Activated gamma-delta T cell treated with anti-CD3 and anti-CD28 coated beads, Interleukin-2, amount 50 U/mL, for 16 hours (primary cell): ENCODE measurements at regions not wholly inside any gene's neighbourhood (a gene's known extent, or its start where the extent isn't known, plus 50 kb on each side); places are given as distances from the start of the nearest gene placed in this dataset.

ENCODE experiments used
- DNase-seq: peaks from one replicate; pipeline ENCODE4 v3.0.0-alpha.2; 2020; ENCODE audit warnings: low read depth

DNA sequence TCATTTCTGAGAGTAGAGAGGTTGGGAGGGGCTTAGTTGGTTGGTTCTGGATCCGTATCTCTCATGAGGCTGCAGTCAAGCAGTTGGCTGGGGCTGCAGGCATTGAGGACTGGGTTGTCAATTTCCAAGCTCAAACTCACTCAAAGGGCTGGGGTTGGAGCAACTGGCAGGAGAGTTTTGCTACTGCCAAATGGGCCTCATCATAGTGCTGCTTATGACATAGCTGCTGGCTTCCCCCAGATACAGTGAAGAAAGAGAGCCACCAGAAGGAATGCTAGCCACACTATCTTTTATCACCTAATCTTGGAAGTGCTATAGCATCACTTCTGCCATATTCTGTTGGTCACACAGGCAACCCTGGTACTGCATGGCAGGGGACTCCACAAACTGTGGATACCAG lies 363.5 kb upstream of the USP24 start:
- DNase-seq: no peak

DNA sequence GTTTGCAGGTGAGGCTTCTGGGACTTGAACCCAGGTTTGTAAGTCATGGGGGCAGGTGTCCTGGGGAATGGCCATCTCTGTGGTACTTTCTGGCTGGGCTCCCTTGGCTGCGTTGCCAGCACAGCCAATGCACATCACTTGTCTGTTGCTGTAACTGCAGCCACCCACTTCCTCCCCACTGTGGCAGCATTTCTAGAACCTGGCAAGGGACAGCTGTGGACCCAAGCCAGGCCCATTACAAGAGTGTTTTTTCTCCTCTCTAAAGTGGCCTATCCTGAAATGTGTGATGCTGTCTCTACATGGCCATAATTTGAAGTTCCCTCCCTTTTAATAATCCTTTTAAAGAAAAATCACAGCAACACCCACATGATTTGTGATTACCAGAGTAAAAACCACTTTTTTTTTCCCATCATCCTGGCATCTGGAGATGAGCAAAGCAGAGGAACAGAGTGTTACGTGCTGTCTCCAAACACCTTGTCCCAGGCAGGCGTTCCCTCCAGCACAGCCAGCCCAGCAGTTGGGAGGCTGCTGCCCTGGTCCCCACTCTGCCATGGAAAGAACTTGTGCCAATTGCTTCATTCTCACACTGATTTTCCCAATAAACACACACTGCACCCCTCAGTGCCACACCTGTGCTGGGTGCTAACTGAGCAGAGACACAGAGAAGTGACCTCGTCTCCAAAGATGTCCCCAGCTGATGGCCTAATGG lies 360.6 kb upstream of the USP24 start:
- no peak for DNase-seq

DNA sequence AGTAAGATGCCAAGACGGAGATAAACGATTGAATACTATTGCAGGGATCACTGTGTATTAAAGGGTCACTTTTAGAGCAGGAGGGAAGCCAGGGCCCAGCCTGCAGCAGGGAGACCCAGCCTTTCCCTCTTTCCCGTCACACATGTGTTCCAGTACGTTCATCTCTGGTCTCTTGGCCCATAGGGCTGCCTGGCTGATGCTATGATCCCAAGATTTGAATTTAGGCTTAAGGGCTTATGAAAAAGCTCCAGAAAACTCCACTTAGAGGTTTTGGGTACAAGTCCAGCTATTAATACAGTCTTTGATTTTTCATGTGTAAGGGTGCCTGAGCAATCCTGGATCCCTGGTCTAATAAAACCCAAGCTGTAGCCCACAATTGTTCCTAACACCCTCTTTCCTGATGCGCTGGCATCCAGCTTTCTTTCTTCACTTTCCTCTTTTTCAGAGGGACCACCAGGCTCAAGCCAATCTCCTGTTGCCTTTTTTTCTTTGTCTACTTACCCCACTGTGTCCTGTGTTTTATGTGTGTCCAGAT lies 359.6 kb upstream of the USP24 start:
- no peak for DNase-seq

DNA sequence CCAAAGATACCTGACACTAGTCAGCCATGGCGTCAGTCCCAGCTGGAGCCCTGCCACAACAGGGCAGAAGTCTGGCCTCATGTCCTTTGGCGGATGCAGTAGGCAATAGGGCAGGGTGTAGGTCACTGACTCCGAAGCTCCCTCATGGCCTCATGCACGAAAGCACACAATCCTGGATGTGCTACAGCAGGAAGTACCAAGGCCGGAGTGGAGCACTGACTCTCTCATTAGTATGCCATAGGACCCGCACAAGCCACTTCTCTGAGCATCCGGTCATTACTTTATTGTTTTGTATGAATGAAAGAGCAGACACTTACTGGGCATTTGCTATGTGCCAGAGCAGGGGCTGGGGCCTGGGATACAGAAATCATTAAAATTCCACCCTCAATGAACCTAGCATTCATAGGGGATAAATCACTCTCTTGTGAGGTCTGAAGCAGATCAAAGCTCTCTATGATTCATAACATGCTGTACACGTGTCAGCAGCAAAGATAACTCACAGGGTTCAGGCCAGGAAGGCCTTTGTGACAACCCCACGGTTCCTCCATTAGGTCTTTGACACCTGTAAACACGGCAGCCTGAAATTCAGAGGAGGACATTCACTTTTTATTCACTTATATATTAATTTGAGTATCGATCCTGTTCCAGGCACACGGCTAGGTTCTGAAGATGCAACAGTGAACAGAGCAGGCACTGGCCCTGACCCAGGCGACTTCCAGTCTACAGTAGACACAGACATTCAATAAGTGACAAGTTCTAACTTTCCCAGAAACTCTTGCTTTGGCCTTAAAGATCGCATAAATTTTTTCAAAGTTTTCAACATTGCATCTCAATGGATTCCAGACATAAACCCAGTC lies 357.9 kb upstream of the USP24 start:
- DNase-seq: no peak

GRCh38 chr1:55571767-55572166 lies 356.6 kb upstream of the USP24 start:
- no peak for DNase-seq

GRCh38 chr1:55569417-55569816 lies 354.3 kb upstream of the USP24 start:
- DNase-seq: no peak

DNA sequence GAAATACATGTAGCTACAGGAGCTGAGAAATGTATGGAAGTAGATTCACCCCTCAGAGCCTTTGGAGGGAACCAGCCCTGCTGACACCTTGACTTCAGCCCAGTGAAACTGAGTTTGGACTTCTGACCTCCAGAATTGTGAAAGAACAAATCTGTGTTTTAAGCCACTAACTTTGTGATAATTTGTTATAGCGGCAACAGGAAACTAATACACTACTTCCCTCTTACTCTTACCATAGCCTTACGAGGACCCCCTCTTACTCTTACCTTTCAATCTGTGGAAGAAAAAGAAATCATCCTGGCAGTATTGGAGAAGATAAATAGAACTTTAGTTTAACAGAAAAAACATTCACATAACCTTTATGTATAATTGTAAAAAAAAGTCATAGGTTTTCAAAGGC lies 353.6 kb upstream of the USP24 start:
- DNase-seq: no peak

- no peak for DNase-seq
These were observed 345.1 kb upstream of the USP24 start for GRCh38 chr1:55560266-55560665.

DNA sequence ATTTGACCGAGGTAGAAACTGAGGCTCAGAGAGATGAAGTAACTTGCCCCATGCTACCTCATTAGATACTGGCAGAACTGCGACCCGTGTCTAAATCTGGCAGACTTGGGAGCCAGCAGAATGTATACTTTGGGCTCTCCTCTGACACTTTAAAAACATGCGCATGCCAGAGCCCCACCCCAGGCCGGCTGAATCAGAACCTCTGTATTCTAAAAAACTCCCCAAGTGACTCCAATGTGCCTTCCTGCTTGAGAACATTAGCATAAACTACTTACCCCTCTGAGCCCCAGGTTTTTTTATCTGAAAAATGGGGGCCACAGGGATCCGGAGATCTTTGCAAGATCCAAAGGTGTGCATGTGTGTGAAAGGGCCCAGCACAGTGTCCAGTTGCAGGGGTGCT lies 344.7 kb upstream of the USP24 start:
- no peak for DNase-seq

DNA sequence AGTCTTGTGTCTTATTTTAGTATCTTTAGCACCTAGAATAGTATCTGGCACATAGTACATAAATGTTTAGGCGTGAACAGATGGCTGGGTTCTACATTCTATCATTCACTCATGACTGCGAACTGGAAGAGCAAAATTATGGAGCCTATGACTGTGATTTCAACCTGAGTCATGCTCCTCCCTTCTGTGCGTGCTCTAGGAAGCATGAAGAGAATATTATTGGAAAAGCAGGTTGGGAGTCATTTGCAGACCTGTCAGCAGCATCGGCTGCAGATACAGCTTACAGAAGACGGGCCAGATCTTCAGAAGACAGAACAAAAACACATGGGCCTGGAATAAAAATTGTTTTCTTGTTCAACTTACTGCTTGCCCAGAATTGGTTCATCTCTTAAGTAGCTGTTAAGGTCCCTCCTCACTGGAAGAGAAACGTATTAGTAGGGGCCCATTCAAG lies 344.0 kb upstream of the USP24 start:
- DNase-seq: no peak

DNA sequence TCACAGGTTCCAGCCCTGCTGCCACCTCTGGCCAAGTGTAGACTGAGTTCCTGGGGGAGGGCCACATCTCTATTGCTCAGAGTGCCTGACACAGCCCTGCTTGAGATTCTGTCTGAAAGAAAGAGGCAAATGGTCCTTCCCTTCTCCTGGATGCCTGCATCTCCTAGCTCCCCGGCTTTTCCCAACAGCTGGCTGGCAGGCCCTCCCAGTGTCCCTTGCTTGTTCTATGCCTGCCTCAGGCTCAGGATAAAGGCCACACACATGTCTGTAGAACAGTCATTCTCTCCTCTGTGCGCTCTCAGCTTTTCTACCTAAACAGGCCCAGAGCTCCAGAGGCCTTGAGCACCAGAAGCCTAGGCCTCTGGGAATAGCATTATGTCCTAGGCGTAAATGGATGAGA lies 343.4 kb upstream of the USP24 start:
- no peak for DNase-seq

- no peak for DNase-seq
These were observed 341.0 kb upstream of the USP24 start for GRCh38 chr1:55555956-55556725.

DNA sequence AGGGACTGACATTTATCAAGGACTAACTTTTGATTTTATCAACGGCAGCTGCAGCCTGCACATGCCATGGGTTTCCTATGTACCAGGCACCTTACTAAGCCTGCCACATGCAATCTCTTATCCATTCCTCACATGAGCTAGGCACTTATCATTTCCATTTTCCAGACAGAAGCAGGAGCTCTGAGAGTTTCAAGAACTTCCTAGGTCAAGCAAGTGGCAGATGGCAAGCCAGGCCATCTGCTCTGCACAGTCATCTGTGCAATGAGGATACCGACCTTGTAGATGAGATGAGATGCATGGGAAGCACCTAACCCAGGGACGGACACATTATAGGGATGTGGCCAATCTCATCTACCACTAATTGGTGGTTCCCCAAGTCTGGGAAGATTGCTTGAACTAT lies 339.4 kb upstream of the USP24 start:
- DNase-seq: no peak

GRCh38 chr1:55552636-55553035 lies 337.5 kb upstream of the USP24 start:
- DNase-seq: no peak

DNA sequence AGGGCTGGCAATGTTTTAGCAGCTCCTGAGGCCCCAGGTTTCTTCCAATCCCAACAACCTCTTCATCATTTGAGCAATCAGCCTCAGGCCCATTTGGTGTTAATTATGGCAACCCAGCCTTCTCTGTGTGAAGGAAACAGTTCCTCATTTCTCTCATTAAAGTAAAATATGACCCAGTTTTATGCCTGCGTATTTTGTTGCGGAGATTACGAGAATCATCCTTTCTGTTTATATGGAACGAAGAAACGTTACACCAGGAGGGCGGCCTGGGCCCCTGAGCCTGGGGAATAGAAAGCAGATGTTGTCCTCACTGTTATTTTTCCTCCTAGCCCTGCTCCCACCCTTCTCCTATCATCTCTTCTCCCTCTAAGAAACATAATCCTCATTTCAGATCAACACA lies 332.2 kb upstream of the USP24 start:
- DNase-seq: no peak

DNA sequence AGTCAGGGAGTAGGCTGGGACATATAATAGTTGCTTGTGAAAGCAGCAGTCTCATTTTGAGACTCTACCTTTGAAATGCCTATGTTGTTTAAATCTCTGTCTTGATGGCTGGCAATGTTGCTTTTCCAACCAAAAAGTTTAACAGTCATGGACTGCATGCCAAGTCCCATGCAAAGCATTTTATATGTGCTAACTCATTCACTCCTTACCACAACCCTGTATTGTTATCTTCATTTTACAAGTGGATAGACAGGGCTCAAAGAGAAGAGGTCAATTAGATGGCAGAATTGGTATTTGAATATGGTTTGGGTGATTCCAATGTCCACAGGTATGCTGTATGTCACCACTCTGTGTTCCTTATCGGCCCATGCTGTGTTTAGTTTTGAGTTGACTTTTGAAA lies 331.4 kb upstream of the USP24 start:
- no peak for DNase-seq

GRCh38 chr1:55544826-55545225 lies 329.7 kb upstream of the USP24 start:
- no peak for DNase-seq

DNA sequence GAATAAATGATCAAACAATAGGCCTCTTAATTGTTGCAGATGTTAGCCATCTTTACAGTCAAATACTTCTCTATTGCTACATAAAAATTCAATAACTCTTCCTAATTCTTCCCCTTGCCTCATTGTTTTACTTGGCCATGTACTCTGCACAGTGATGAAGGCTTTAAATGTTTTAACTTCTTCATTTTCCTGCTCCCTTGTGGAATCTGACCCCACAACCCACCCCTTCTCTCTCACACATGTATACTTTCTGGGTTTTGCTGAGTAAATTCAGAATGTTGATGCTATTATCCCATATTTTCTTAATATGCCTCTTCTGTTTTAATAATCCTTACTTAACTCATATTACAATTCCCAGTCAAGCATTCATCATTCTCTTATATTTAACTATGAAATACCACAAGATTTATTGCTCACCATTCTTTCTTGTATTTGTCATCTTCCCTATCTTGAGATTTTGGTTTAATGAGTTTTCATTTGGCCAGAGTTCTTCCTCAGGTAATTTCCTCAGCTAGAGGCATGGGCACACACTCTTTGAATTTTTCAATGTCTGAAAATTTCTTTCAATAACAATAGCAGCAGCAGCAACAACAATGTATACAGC lies 327.8 kb upstream of the USP24 start:
- no peak for DNase-seq

- no peak for DNase-seq
These were observed 326.1 kb upstream of the USP24 start for GRCh38 chr1:55541296-55541695.

- DNase-seq: no peak
These were observed 324.7 kb upstream of the USP24 start for GRCh38 chr1:55539652-55540512.

GRCh38 chr1:55538428-55538827 lies 323.3 kb upstream of the USP24 start:
- no peak for DNase-seq
